22Rv1 (cell line): ENCODE measurements at regions not wholly inside any gene's neighbourhood (a gene's known extent, or its start where the extent isn't known, plus 50 kb on each side); places are given as distances from the start of the nearest gene placed in this dataset.

Source experiments
- CTCF ChIP-seq: fragments of 450-650 bp; IDR thresholded peaks from 2 replicates; pipeline ENCODE4 v1.5.1; 2017; ENCODE audit warnings: mild to moderate bottlenecking
- ZFX ChIP-seq: fragments of 450-650 bp; IDR thresholded peaks from 2 replicates; pipeline ENCODE4 v1.6.1; 2017; ENCODE audit warnings: antibody characterized with exemption, borderline replicate concordance

GRCh38 chr20:6954219-6954618 lies 186.7 kb downstream of the BMP2 start:
- TF ChIP-seq CTCF (no peak), ZFX (no peak)
